ENCODE measurements at regions not wholly inside any gene's neighbourhood (a gene's known extent, or its start where the extent isn't known, plus 50 kb on each side); places are given as distances from the start of the nearest gene placed in this dataset.
"Not testable (repeated sequence)": the region's sequence is repeated elsewhere in the genome, so short reads cannot be mapped to it uniquely, and the experiment has no call there.

GRCh38 chr2:65576278-65576677 is 143.9 kb upstream of the SPRED2 start:
- TF ChIP-seq, protein P1, sequence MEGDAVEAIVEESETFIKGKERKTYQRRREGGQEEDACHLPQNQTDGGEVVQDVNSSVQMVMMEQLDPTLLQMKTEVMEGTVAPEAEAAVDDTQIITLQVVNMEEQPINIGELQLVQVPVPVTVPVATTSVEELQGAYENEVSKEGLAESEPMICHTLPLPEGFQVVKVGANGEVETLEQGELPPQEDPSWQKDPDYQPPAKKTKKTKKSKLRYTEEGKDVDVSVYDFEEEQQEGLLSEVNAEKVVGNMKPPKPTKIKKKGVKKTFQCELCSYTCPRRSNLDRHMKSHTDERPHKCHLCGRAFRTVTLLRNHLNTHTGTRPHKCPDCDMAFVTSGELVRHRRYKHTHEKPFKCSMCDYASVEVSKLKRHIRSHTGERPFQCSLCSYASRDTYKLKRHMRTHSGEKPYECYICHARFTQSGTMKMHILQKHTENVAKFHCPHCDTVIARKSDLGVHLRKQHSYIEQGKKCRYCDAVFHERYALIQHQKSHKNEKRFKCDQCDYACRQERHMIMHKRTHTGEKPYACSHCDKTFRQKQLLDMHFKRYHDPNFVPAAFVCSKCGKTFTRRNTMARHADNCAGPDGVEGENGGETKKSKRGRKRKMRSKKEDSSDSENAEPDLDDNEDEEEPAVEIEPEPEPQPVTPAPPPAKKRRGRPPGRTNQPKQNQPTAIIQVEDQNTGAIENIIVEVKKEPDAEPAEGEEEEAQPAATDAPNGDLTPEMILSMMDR (IDR thresholded peaks at IDR 0.05) = no peak
- no peak overlapping the region for H3K4me2 ChIP-seq (replicated peaks; ENCODE audit: extremely low read depth, low read length, poor library complexity, severe bottlenecking)
- no peaks in the 10 kb centered on the region for H3K9me3 ChIP-seq (replicated peaks in 1 of 2; ENCODE audit: control insufficient read depth in 1 of 2, insufficient read depth in 1 of 2, low read length in 2 of 2)
- no peaks in the 10 kb centered on the region for H3K36me3 Mint-ChIP-seq
- DNase-seq = no peak
- H3K4me3 Mint-ChIP-seq = no peak overlapping the region
- no peak overlapping the region for H3K27ac ChIP-seq (ENCODE audit: low read depth in 1 of 2, low read length in 2 of 2)
- H3K4me3 ChIP-seq (replicated peaks in 1 of 3; ENCODE audit: low read depth in 2 of 3, low read length in 3 of 3) = no peak overlapping the region
- H3K4me1 ChIP-seq (ENCODE audit: control insufficient read depth in 1 of 2, insufficient read depth in 2 of 2, low read length in 2 of 2) = peaks cover 7 to 8% of the 10 kb centered on the region in 2 donors
- H3K9me3 Mint-ChIP-seq = no peaks in the 10 kb centered on the region
- no peaks in the 10 kb centered on the region for H4K20me1 ChIP-seq (ENCODE audit: insufficient read depth, low read length)
- H3K36me3 ChIP-seq (replicated peaks in 1 of 2; ENCODE audit: control insufficient read depth in 1 of 2, insufficient read depth in 2 of 2, low read length in 2 of 2) = no peaks in the 10 kb centered on the region
- 100% methylated on average over 1 of the region's 1 CpG for WGBS (ENCODE audit: insufficient coverage)
- no peak overlapping the region for H3K9ac ChIP-seq (ENCODE audit: insufficient read depth, low read length, poor library complexity, severe bottlenecking)
- H3K27me3 Mint-ChIP-seq (ENCODE audit: low read depth in 3 of 3) = peaks cover 0 to 6% (median 3%) of the 10 kb centered on the region in 3 donors
- no peaks in the 10 kb centered on the region for H3K79me2 ChIP-seq (ENCODE audit: insufficient read depth, low read length)
- H2AFZ ChIP-seq (ENCODE audit: insufficient read depth, low read depth, low read length, poor library complexity, severe bottlenecking) = no peak overlapping the region
- H3K4me1 Mint-ChIP-seq = peaks cover 13% of the 10 kb centered on the region
- no peaks in the 10 kb centered on the region for H3K27me3 ChIP-seq (ENCODE audit: control insufficient read depth in 2 of 2, insufficient read depth in 2 of 2, low read length in 2 of 2)
- no peak overlapping the region for H3K27ac Mint-ChIP-seq
- intact Hi-C loops (cut with micrococcal nuclease) = loop anchor here in 1 of 2 donors (10.0 kb wide), 1 partner anchor 661 kb away; no protein-coding TSS in a partner anchor

DNA sequence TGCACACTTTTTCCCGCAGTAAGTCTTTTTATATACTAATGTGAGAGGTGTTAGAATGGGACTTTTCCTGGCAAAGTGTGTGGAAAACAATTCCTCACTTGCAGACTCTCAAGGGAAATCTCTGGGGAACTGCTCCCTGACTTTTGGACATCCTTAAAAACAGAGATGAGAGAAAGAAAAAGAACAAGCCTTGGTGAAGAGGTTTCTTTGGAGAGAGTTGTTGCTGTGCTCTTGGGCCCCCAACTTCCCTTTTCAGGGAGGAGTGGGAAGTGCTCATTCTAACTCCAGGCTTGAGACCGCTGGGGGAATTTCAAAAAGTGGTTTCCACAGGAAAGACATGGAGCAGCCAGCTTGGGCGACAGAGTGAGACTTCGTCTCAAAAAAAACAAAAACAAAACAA is 142.6 kb upstream of the SPRED2 start:
- Mint-ChIP-seq H3K36me3 (no peaks in the 10 kb centered on the region), H3K4me3 (peak overlapping the region in 1 of 2 donors; percentile 64), H3K9me3 (no peaks in the 10 kb centered on the region), H3K4me1 (peaks cover 13% of the 10 kb centered on the region), H3K27ac (peak overlapping the region in 6 of 7 donors; percentile 43 to 86 (median 76)), H3K27me3 (ENCODE audit: low read depth in 3 of 3) (peaks cover 0 to 3% (median 2%) of the 10 kb centered on the region in 3 donors)
- TF ChIP-seq, protein P1 (IDR thresholded peaks at IDR 0.05) = no peak
- intact Hi-C loops (cut with micrococcal nuclease) = loop anchor here (5.0 to 10.0 kb wide), 2 partner anchors 308 to 660 kb away; no protein-coding TSS in a partner anchor
- H3K79me2 ChIP-seq (ENCODE audit: insufficient read depth, low read length) = no peaks in the 10 kb centered on the region
- peak in 2 of 3 donors; percentile 13 to 51 for DNase-seq
- WGBS (ENCODE audit: insufficient coverage) = no CpG with 5 or more reads among the region's 4 CpGs
- no peaks in the 10 kb centered on the region for H4K20me1 ChIP-seq (ENCODE audit: insufficient read depth, low read length)
- H3K4me3 ChIP-seq (replicated peaks in 1 of 3; ENCODE audit: low read depth in 2 of 3, low read length in 3 of 3) = no peak overlapping the region
- H3K9ac ChIP-seq (ENCODE audit: insufficient read depth, low read length, poor library complexity, severe bottlenecking) = no peak overlapping the region
- H3K27ac ChIP-seq (ENCODE audit: low read depth in 1 of 2, low read length in 2 of 2) = no peak overlapping the region
- H3K9me3 ChIP-seq (replicated peaks in 1 of 2; ENCODE audit: control insufficient read depth in 1 of 2, insufficient read depth in 1 of 2, low read length in 2 of 2) = no peaks in the 10 kb centered on the region
- H2AFZ ChIP-seq (ENCODE audit: insufficient read depth, low read depth, low read length, poor library complexity, severe bottlenecking) = no peak overlapping the region
- peaks cover 7 to 8% of the 10 kb centered on the region in 2 donors for H3K4me1 ChIP-seq (ENCODE audit: control insufficient read depth in 1 of 2, insufficient read depth in 2 of 2, low read length in 2 of 2)
- no peak overlapping the region for H3K4me2 ChIP-seq (replicated peaks; ENCODE audit: extremely low read depth, low read length, poor library complexity, severe bottlenecking)
- no peaks in the 10 kb centered on the region for H3K27me3 ChIP-seq (ENCODE audit: control insufficient read depth in 2 of 2, insufficient read depth in 2 of 2, low read length in 2 of 2)
- no peaks in the 10 kb centered on the region for H3K36me3 ChIP-seq (replicated peaks in 1 of 2; ENCODE audit: control insufficient read depth in 1 of 2, insufficient read depth in 2 of 2, low read length in 2 of 2)

DNA sequence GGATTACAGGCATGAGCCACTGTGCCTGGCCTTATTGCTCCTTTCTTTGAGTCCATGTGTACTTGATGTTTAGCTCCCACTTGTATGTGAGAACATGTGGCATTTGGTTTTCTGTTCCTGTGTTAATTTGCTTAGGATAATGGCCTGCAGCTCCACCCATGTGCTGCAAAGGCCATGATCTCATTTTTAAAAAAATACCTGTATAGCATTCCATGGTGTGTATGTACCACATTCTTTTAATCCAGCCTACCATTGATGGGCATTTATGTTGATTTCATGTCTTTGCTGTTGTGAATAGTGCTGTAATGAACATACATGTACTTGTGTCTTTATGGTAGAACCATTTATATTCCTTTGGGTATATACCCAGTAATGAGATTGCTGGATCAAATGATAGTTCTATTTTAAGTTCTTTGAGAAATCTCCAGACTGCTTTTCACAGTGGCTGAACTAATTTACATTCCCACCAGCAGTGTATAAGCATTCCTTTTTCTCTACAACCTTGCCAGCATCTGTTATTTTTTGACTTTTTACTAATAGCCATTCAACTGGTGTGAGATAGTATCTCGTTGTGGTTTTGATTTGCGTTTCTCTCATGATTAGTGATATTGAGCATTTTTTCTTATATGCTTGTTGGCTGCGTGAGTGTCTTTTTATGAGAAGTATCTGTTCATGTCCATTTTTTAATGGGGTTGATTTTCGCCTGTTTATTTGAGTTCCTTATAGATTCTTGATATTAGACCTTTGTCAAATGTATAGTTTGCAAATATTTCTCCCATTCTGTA is 136.4 kb upstream of the SPRED2 start:
- H3K4me1 ChIP-seq (ENCODE audit: control insufficient read depth in 1 of 2, insufficient read depth in 2 of 2, low read length in 2 of 2); H3K9me3 Mint-ChIP-seq; H3K4me3 ChIP-seq (replicated peaks in 1 of 3; ENCODE audit: low read depth in 2 of 3, low read length in 3 of 3); H3K4me2 ChIP-seq (replicated peaks; ENCODE audit: extremely low read depth, low read length, poor library complexity, severe bottlenecking); H3K27me3 Mint-ChIP-seq (ENCODE audit: low read depth in 3 of 3); intact Hi-C loops (cut with micrococcal nuclease); H3K27me3 ChIP-seq (ENCODE audit: control insufficient read depth in 2 of 2, insufficient read depth in 2 of 2, low read length in 2 of 2); H4K20me1 ChIP-seq (ENCODE audit: insufficient read depth, low read length); H3K36me3 ChIP-seq (replicated peaks in 1 of 2; ENCODE audit: control insufficient read depth in 1 of 2, insufficient read depth in 2 of 2, low read length in 2 of 2); H3K9me3 ChIP-seq (replicated peaks in 1 of 2; ENCODE audit: control insufficient read depth in 1 of 2, insufficient read depth in 1 of 2, low read length in 2 of 2); H3K36me3 Mint-ChIP-seq; H3K27ac ChIP-seq (ENCODE audit: low read depth in 1 of 2, low read length in 2 of 2); DNase-seq; H3K9ac ChIP-seq (ENCODE audit: insufficient read depth, low read length, poor library complexity, severe bottlenecking); H3K4me3 Mint-ChIP-seq; H2AFZ ChIP-seq (ENCODE audit: insufficient read depth, low read depth, low read length, poor library complexity, severe bottlenecking); H3K79me2 ChIP-seq (ENCODE audit: insufficient read depth, low read length): not testable (repeated sequence)
- Mint-ChIP-seq H3K27ac (peak overlapping the region in 1 of 7 donors; percentile 2), H3K4me1 (peaks cover 12% of the 10 kb centered on the region)
- 33% methylated on average over 1 of the region's 4 CpGs for WGBS (ENCODE audit: insufficient coverage)

All from CD14-positive monocyte (primary cell).